K562 (cell line): ENCODE measurements at regions not wholly inside any gene's neighbourhood (a gene's known extent, or its start where the extent isn't known, plus 50 kb on each side); places are given as distances from the start of the nearest gene placed in this dataset.

Experiments
- ATAC-seq: fragments of 200-7000 bp; cut with Tn5 transposase; 3 replicates; pipeline ENCODE4 v1.9.1; 2020; ENCODE audit warnings: moderate library complexity
- BruUV-seq: library from RNA; stranded (reverse); fragments of 400-500 nt; replicated peaks from 2 replicates; lab custom pipeline; 2021; lab: Mats Ljungman, UMichigan
- CTCF ChIA-PET: fragments of 300-600 bp; formaldehyde crosslinking; extraction: SDS; loops from one replicate; lab custom pipeline; 2021; ENCODE audit warnings: low intra/inter-chr PET ratio; lab: Yijun Ruan, JAX
- POLR2A ChIA-PET: fragments of 300-600, 350-650 bp; sonication (Branson Sonifier 250); formaldehyde crosslinking; extraction: SDS; loops from one replicate; lab custom pipeline; 2021; ENCODE audit warnings: antibody characterized with exemption, inconsistent platforms; lab: Yijun Ruan, JAX
- DNase-seq, 4 experiments: peaks; one replicate each; pipeline versions ENCODE4 v3.0.0 to v3.0.0-alpha.2; 2011 to 2018; ENCODE audit warnings: low spot score in 3 of 4, mixed read lengths in 3 of 4; ENCODE audit errors: extremely low read depth in 1 of 4
- FAIRE-seq: peaks from 2 replicates; lab custom pipeline; 2011; peaks lifted over from hg19 to GRCh38; lab: Jason Lieb, UNC
- H2AFZ ChIP-seq: 2 replicates; pipeline ENCODE4 v1.6.0; 2011; ENCODE audit warnings: low read depth, low read length, control low read depth, inconsistent platforms
- H3K27ac ChIP-seq: fragments of 200-600 bp; 3 replicates; pipeline ENCODE4 v1.8.0; 2011; ENCODE audit warnings: low read depth, mild to moderate bottlenecking, control low read depth, inconsistent platforms, low read length, moderate library complexity, mixed read lengths; ENCODE audit errors: extremely low read depth
- H3K27me3 ChIP-seq, 2 experiments: fragments of 300-600 bp in 1 of 2; 2 replicates in 1 of 2; 3 replicates in 1 of 2; pipeline versions ENCODE4 v1.6.0 to v1.8.0; 2011; ENCODE audit warnings: inconsistent platforms in 2 of 2, low read length in 2 of 2, mild to moderate bottlenecking in 1 of 2, mixed read lengths in 1 of 2, moderate library complexity in 1 of 2; ENCODE audit not compliant: control insufficient read depth in 2 of 2, insufficient read depth in 2 of 2
- H3K36me3 ChIP-seq: fragments of 300-600 bp; 3 replicates; pipeline ENCODE4 v1.8.0; 2011; ENCODE audit warnings: mild to moderate bottlenecking, low read length, inconsistent platforms; ENCODE audit not compliant: control insufficient read depth, insufficient read depth
- H3K4me1 ChIP-seq, 2 experiments: fragments of 200-600 bp in 1 of 2; replicated peaks in 1 of 2; 2 replicates in 1 of 2; 3 replicates in 1 of 2; pipeline versions ENCODE4 v1.5.1 to v1.8.0; 2011; ENCODE audit warnings: inconsistent platforms in 2 of 2, low read length in 2 of 2, mild to moderate bottlenecking in 1 of 2, mixed read lengths in 1 of 2, moderate library complexity in 1 of 2; ENCODE audit not compliant: control insufficient read depth in 2 of 2, insufficient read depth in 2 of 2
- H3K4me2 ChIP-seq: 2 replicates; pipeline ENCODE4 v1.6.1; 2011; ENCODE audit warnings: low read length, control low read depth, inconsistent platforms, mixed read lengths; ENCODE audit not compliant: insufficient read depth
- H3K4me3 ChIP-seq: fragments of 200-600 bp; sonication (generic), shearing (Covaris generic); 2 replicates; pipeline ENCODE4 v1.5.1; 2016; ENCODE audit warnings: control low read depth, inconsistent platforms
- H3K79me2 ChIP-seq: fragments of 200-600 bp; 3 replicates; pipeline ENCODE4 v1.8.0; 2011; ENCODE audit warnings: low read length, inconsistent platforms; ENCODE audit not compliant: control insufficient read depth, insufficient read depth
- H3K9ac ChIP-seq, 2 experiments: 2 replicates each; pipeline versions ENCODE4 v1.6.0 to v1.6.1; 2011; ENCODE audit warnings: low read depth in 2 of 2, low read length in 2 of 2, control low read depth in 1 of 2, inconsistent platforms in 1 of 2, mild to moderate bottlenecking in 1 of 2, mixed read lengths in 1 of 2; ENCODE audit not compliant: insufficient read depth in 1 of 2
- H3K9me1 ChIP-seq: one replicate; pipeline ENCODE4 v1.6.0; 2011; ENCODE audit warnings: inconsistent platforms, mild to moderate bottlenecking, low read length, moderate library complexity; ENCODE audit not compliant: control insufficient read depth, insufficient read depth
- H3K9me3 ChIP-seq: replicated peaks from 2 replicates; pipeline ENCODE4 v1.5.1; 2011; ENCODE audit warnings: low read depth, low read length, inconsistent platforms; ENCODE audit not compliant: control insufficient read depth, insufficient read depth
- H4K20me1 ChIP-seq: replicated peaks from 2 replicates; pipeline ENCODE4 v1.6.1; 2011; ENCODE audit warnings: low read length, inconsistent platforms, mixed read lengths; ENCODE audit not compliant: control insufficient read depth, insufficient read depth
- ASH1L ChIP-seq: fragments of 450-650 bp; IDR thresholded peaks from 2 replicates; pipeline ENCODE4 v1.6.1; 2018; ENCODE audit warnings: borderline replicate concordance, mild to moderate bottlenecking, low read depth; ENCODE audit not compliant: partially characterized antibody
- CCNT2 ChIP-seq: IDR thresholded peaks from 2 replicates; pipeline ENCODE4 v1.6.1; 2011; ENCODE audit warnings: borderline replicate concordance, low read depth, mild to moderate bottlenecking, moderate library complexity, mixed read lengths, low read length; ENCODE audit not compliant: insufficient read length; ENCODE audit errors: extremely low read depth
- GABPB1 ChIP-seq: sonication (generic); formaldehyde crosslinking; IDR thresholded peaks from 2 replicates; pipeline ENCODE4 v1.8.0; 2022; ENCODE audit warnings: mild to moderate bottlenecking, missing genetic modification reagents
- HNRNPH1 ChIP-seq: fragments of 200-400 bp; formaldehyde crosslinking; optimal IDR thresholded peaks from 2 replicates; pipeline ENCODE3; 2017; ENCODE audit warnings: low read depth, mild to moderate bottlenecking, low read length, moderate library complexity
- NFE2L1 ChIP-seq: fragments of 450-650 bp; IDR thresholded peaks from 2 replicates; pipeline ENCODE4 v1.6.1; 2016; ENCODE audit warnings: missing genetic modification characterization, low read depth, mild to moderate bottlenecking, missing compliant biosample characterization, moderate library complexity, borderline replicate concordance
- NFIX ChIP-seq: fragments of 250-450 bp; sonication (Bioruptor Pico); IDR thresholded peaks from 2 replicates; pipeline ENCODE4 v1.4.0; 2020; ENCODE audit warnings: low read depth, mild to moderate bottlenecking, moderate library complexity
- NR3C1 ChIP-seq: sonication (generic); formaldehyde crosslinking; IDR thresholded peaks from 2 replicates; pipeline ENCODE4 v1.8.1; 2022; ENCODE audit warnings: missing genetic modification reagents
- NUFIP1 ChIP-seq: fragments of 450-650 bp; IDR thresholded peaks from 2 replicates; pipeline ENCODE4 v1.6.1; 2018; ENCODE audit not compliant: partially characterized antibody
- RBM39 ChIP-seq: fragments of 200-400 bp; formaldehyde crosslinking; optimal IDR thresholded peaks from 2 replicates; pipeline ENCODE3; 2018; ENCODE audit warnings: low read depth, low read length
- SIN3B ChIP-seq: fragments of 450-650 bp; IDR thresholded peaks from 2 replicates; pipeline ENCODE4 v1.6.1; 2017; ENCODE audit warnings: low read depth, mild to moderate bottlenecking, moderate library complexity
- TAF9B ChIP-seq: fragments of 450-650 bp; IDR thresholded peaks from 2 replicates; pipeline ENCODE4 v1.6.1; 2018; ENCODE audit warnings: mild to moderate bottlenecking; ENCODE audit not compliant: partially characterized antibody
- TARDBP ChIP-seq: fragments of 450-650 bp; IDR thresholded peaks from 2 replicates; pipeline ENCODE4 v1.6.1; 2016
- TCF7L2 ChIP-seq: fragments of 150-350 bp; IDR thresholded peaks from 2 replicates; pipeline ENCODE4 v1.6.1; 2016; ENCODE audit warnings: low read depth, mild to moderate bottlenecking, low read length, moderate library complexity
- TOE1 ChIP-seq, 2 experiments: fragments of 450-650 bp in 1 of 2; sonication (generic) in 1 of 2; formaldehyde crosslinking in 1 of 2; IDR thresholded peaks; 2 replicates each; pipeline versions ENCODE4 v1.7.1 to v1.8.0; 2016 to 2022; ENCODE audit warnings: borderline replicate concordance in 2 of 2, mild to moderate bottlenecking in 2 of 2, antibody characterized with exemption in 1 of 2, inconsistent platforms in 1 of 2, low read depth in 1 of 2, missing genetic modification reagents in 1 of 2, moderate library complexity in 1 of 2
- in situ Hi-C: fragments of 300-500 bp; cut with MboI; formaldehyde crosslinking; loops from 4 replicates; pipeline ENCODE4 v1.15.0; 2018; ENCODE audit warnings: inconsistent platforms, mixed read lengths
- intact Hi-C: fragments of 100-400 bp; cut with micrococcal nuclease; formaldehyde crosslinking; loops from 2 replicates; pipeline ENCODE4 v1.14.2; 2022
- TF ChIP-seq, protein P1 (sequence below): fragments of 450-650 bp; IDR thresholded peaks from 2 replicates; pipeline ENCODE4 v1.6.1; 2016; ENCODE audit warnings: mild to moderate bottlenecking
- TF ChIP-seq, protein P2 (sequence below): fragments of 450-650 bp; IDR thresholded peaks from 2 replicates; pipeline ENCODE4 v1.6.1; 2016
- TF ChIP-seq, protein P3 (sequence below): fragments of 250-450 bp; sonication (Bioruptor Pico); IDR thresholded peaks from 2 replicates; pipeline ENCODE4 v1.8.0; 2021; ENCODE audit warnings: borderline replicate concordance, mild to moderate bottlenecking, moderate library complexity; ENCODE audit not compliant: poor library complexity, severe bottlenecking

DNA sequence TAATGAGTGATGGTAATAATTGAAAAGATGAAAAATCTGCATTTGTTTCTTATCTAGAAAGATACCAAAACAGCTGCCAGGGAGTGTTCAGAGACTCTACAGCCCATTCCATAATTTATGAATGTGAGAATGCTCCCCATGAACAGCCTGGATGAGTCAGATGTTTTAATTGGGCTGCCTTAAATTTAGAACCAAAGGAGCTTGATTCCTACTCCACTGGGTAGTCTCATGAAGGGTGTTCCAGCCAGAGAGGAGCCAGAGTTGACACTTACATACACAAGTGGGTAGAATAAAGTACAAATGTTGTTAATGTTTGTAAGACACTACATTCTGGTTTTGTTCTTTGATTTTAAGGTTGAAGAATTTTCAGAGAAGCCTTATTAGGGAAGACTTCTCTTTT, 123.2 kb upstream of the PRNP start:
- TF ChIP-seq TARDBP, result no peak
- no peak for TF ChIP-seq NR3C1 (CRISPR knock-in tag)
- no peak for TF ChIP-seq GABPB1 (CRISPR knock-in tag)
- TF ChIP-seq, protein P1, sequence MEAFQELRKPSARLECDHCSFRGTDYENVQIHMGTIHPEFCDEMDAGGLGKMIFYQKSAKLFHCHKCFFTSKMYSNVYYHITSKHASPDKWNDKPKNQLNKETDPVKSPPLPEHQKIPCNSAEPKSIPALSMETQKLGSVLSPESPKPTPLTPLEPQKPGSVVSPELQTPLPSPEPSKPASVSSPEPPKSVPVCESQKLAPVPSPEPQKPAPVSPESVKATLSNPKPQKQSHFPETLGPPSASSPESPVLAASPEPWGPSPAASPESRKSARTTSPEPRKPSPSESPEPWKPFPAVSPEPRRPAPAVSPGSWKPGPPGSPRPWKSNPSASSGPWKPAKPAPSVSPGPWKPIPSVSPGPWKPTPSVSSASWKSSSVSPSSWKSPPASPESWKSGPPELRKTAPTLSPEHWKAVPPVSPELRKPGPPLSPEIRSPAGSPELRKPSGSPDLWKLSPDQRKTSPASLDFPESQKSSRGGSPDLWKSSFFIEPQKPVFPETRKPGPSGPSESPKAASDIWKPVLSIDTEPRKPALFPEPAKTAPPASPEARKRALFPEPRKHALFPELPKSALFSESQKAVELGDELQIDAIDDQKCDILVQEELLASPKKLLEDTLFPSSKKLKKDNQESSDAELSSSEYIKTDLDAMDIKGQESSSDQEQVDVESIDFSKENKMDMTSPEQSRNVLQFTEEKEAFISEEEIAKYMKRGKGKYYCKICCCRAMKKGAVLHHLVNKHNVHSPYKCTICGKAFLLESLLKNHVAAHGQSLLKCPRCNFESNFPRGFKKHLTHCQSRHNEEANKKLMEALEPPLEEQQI, result no peak
- no peak for TF ChIP-seq NUFIP1
- TF ChIP-seq TAF9B, result no peak
- TF ChIP-seq CCNT2, result no peak
- TF ChIP-seq ASH1L, result no peak
- no peak for TF ChIP-seq HNRNPH1
- TF ChIP-seq SIN3B, result no peak
- no peak for TF ChIP-seq NFIX
- no peak for TF ChIP-seq RBM39
- no peak for TF ChIP-seq TCF7L2
- TF ChIP-seq TOE1 (IDR thresholded peaks at IDR 0.05; ENCODE audit: borderline replicate concordance), result no peak
- no peak for TF ChIP-seq TOE1 (CRISPR knock-in tag; IDR thresholded peaks at IDR 0.05; ENCODE audit: borderline replicate concordance, low read depth)
- TF ChIP-seq, protein P2, sequence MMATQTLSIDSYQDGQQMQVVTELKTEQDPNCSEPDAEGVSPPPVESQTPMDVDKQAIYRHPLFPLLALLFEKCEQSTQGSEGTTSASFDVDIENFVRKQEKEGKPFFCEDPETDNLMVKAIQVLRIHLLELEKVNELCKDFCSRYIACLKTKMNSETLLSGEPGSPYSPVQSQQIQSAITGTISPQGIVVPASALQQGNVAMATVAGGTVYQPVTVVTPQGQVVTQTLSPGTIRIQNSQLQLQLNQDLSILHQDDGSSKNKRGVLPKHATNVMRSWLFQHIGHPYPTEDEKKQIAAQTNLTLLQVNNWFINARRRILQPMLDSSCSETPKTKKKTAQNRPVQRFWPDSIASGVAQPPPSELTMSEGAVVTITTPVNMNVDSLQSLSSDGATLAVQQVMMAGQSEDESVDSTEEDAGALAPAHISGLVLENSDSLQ, result no peak
- no peak for TF ChIP-seq NFE2L1 (tag)
- TF ChIP-seq, protein P3, sequence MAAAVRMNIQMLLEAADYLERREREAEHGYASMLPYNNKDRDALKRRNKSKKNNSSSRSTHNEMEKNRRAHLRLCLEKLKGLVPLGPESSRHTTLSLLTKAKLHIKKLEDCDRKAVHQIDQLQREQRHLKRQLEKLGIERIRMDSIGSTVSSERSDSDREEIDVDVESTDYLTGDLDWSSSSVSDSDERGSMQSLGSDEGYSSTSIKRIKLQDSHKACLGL (CRISPR knock-in tag), result no peak
- Histone ChIP-seq H3K27ac (no peak overlapping the region), H3K9me3 (no peaks in the 10 kb centered on the region), H3K27me3 (no peaks in the 10 kb centered on the region), H3K4me1 (no peaks in the 10 kb centered on the region), H3K4me3 (no peak overlapping the region), H3K36me3 (no peaks in the 10 kb centered on the region), H3K9ac (no peak overlapping the region), H3K4me2 (no peak overlapping the region), H2AFZ (no peak overlapping the region), H3K9me1 (no peaks in the 10 kb centered on the region), H4K20me1 (no peaks in the 10 kb centered on the region), H3K79me2 (no peaks in the 10 kb centered on the region)
- ATAC-seq (no peak), DNase-seq (no peak), FAIRE-seq (no peak)
- ChIA-PET POLR2A (no interaction called here), CTCF (no interaction called here)
- intact Hi-C loops (no loop called here), in situ Hi-C loops (no loop called here)
- BruUV-seq, result no TSS peak
